A549 (cell line): ENCODE measurements at regions not wholly inside any gene's neighbourhood (a gene's known extent, or its start where the extent isn't known, plus 50 kb on each side); places are given as distances from the start of the nearest gene placed in this dataset.

Source experiments
- ATAC-seq, 2 experiments: fragments of 200-7000 bp in 1 of 2; fragments of >200 bp in 1 of 2; cut with Nextera tagmentation in 1 of 2; cut with Tn5 transposase in 1 of 2; 3 replicates each; pipeline versions ENCODE4 v1.8.0 to v1.9.1; 2018 to 2020; ENCODE audit warnings: mild to moderate bottlenecking in 1 of 2, moderate library complexity in 1 of 2
- CTCF ChIA-PET: fragments of 300-600 bp; sonication (Branson Sonifier 250); formaldehyde crosslinking; extraction: SDS; loops from one replicate; lab custom pipeline; 2021; ENCODE audit warnings: antibody characterized with exemption, inconsistent platforms; lab: Yijun Ruan, JAX
- POLR2A ChIA-PET: fragments of 350-600 bp; formaldehyde crosslinking; extraction: SDS; loops from one replicate; lab custom pipeline; 2021; ENCODE audit warnings: antibody characterized with exemption, inconsistent platforms; lab: Yijun Ruan, JAX
- DNase-seq, 2 experiments: peaks; one replicate each; pipeline versions ENCODE4 v3.0.0 to v3.0.0-alpha.2; 2011 to 2016; ENCODE audit warnings: low read depth in 1 of 2, low spot score in 1 of 2
- FAIRE-seq: peaks from 2 replicates; lab custom pipeline; 2011; peaks lifted over from hg19 to GRCh38; lab: Jason Lieb, UNC
- H3K27ac ChIP-seq, 2 experiments: fragments of >200 bp; sonication (Bioruptor Twin); formaldehyde crosslinking; 3 replicates each; pipeline ENCODE4 v1.5.1; 2016 to 2017
- H3K4me1 ChIP-seq: fragments of >200 bp; sonication (Bioruptor Twin); formaldehyde crosslinking; 3 replicates; pipeline ENCODE4 v1.6.1; 2016
- H3K4me2 ChIP-seq: fragments of >200 bp; sonication (Bioruptor Twin); formaldehyde crosslinking; 3 replicates; pipeline ENCODE4 v1.6.1; 2016
- H3K4me3 ChIP-seq: fragments of >200 bp; sonication (Bioruptor Twin); formaldehyde crosslinking; 3 replicates; pipeline ENCODE4 v1.5.1; 2016
- H3K9me3 ChIP-seq: fragments of >200 bp; sonication (Bioruptor Twin); formaldehyde crosslinking; 3 replicates; pipeline ENCODE4 v1.6.1; 2016
- ATOH8 ChIP-seq: fragments of 250-450 bp; sonication (Bioruptor Pico); IDR thresholded peaks from 2 replicates; pipeline ENCODE4 v1.5.0; 2020; ENCODE audit warnings: low read depth, mild to moderate bottlenecking, moderate library complexity
- CBX8 ChIP-seq: fragments of 200-600 bp; sonication (generic); IDR thresholded peaks from 2 replicates; pipeline ENCODE4 v1.6.1; 2016
- CHD4 ChIP-seq: fragments of 200-600 bp; sonication (generic); IDR thresholded peaks from 2 replicates; pipeline ENCODE4 v1.6.1; 2016; ENCODE audit warnings: antibody characterized with exemption, mild to moderate bottlenecking, borderline replicate concordance
- CTCF ChIP-seq: fragments of >200 bp; sonication (Bioruptor Twin); formaldehyde crosslinking; IDR thresholded peaks from 3 replicates; pipeline ENCODE4 v1.5.1; 2016
- E2F6 ChIP-seq: IDR thresholded peaks from 2 replicates; pipeline ENCODE4 v1.6.1; 2012; ENCODE audit warnings: low read depth, borderline replicate concordance
- GATA3 ChIP-seq: IDR thresholded peaks from 2 replicates; pipeline ENCODE4 v1.6.1; 2012; ENCODE audit warnings: borderline replicate concordance
- HEYL ChIP-seq: fragments of 250-450 bp; sonication (Bioruptor Pico); IDR thresholded peaks from 2 replicates; pipeline ENCODE4 v1.8.0; 2021; ENCODE audit warnings: mild to moderate bottlenecking, moderate library complexity
- HOXB5 ChIP-seq: fragments of 250-450 bp; sonication (Bioruptor Pico); IDR thresholded peaks from 2 replicates; pipeline ENCODE4 v1.5.0; 2020; ENCODE audit warnings: mild to moderate bottlenecking, moderate library complexity
- JUN ChIP-seq, 2 experiments: fragments of >200 bp; sonication (Bioruptor Twin); formaldehyde crosslinking; IDR thresholded peaks; 2 replicates in 1 of 2; 3 replicates in 1 of 2; pipeline ENCODE4 v1.6.1; 2016 to 2017
- MAZ ChIP-seq: fragments of 150-350 bp; IDR thresholded peaks from 2 replicates; pipeline ENCODE4 v1.6.1; 2014; ENCODE audit warnings: antibody characterized with exemption, low read depth, low read length, borderline replicate concordance
- PHF8 ChIP-seq: fragments of 200-600 bp; sonication (generic); IDR thresholded peaks from 2 replicates; pipeline ENCODE4 v1.6.1; 2016; ENCODE audit warnings: low read depth, mild to moderate bottlenecking, antibody characterized with exemption, moderate library complexity, borderline replicate concordance
- POLR2A ChIP-seq: IDR thresholded peaks from 2 replicates; pipeline ENCODE4 v1.6.1; 2012; ENCODE audit warnings: mild to moderate bottlenecking, low read length
- POLR2AphosphoS2 ChIP-seq: conservative IDR thresholded peaks from 2 replicates; pipeline ENCODE4 v1.6.1; 2012; ENCODE audit warnings: low read length, improper control_type of control experiment, inconsistent platforms
- RCOR1 ChIP-seq: fragments of 150-350 bp; IDR thresholded peaks from 2 replicates; pipeline ENCODE4 v1.6.1; 2014; ENCODE audit warnings: antibody characterized with exemption, low read length, low read depth
- REST ChIP-seq: fragments of 200-600 bp; sonication (generic); IDR thresholded peaks from 2 replicates; pipeline ENCODE4 v1.6.1; 2016; ENCODE audit warnings: antibody characterized with exemption, mild to moderate bottlenecking, moderate library complexity
- RNF2 ChIP-seq: fragments of 200-600 bp; sonication (generic); IDR thresholded peaks from 2 replicates; pipeline ENCODE4 v1.6.1; 2016; ENCODE audit warnings: low read depth, mild to moderate bottlenecking, antibody characterized with exemption, moderate library complexity, borderline replicate concordance
- SREBF2 ChIP-seq: fragments of 450-650 bp; IDR thresholded peaks from 2 replicates; pipeline ENCODE4 v1.6.1; 2014; ENCODE audit warnings: mild to moderate bottlenecking, moderate library complexity
- WGBS: methylation state at CpG from one replicate; pipeline ENCODE4 v1.1.6; 2017; ENCODE audit errors: missing lambda C conversion rate; 5-methylcytosine and 5-hydroxymethylcytosine counted together

- TF ChIP-seq CBX8 (no peak), RCOR1 (no peak), HEYL (no peak), JUN (IDR thresholded peaks at IDR 0.05) (no peak), REST (no peak)
Observed at GRCh38 chr5:53350368-53350767, 130.1 kb upstream of the FST start (continued).

- DNase-seq (peak in 1 of 2 experiments; percentile 35), FAIRE-seq (no peak), ATAC-seq (peak; percentile 39 to 50; a peak in 2 of 6 replicates)
- ChIA-PET POLR2A (no interaction called here), CTCF (interaction anchor here (1.3 kb wide), 1 partner anchor 13 kb away, joined by 3 read pairs; no protein-coding TSS in a partner anchor)
- WGBS, result 76% methylated on average over 4 of the region's 4 CpGs
- Histone ChIP-seq H3K4me1 (peaks cover 32% of the 10 kb centered on the region), H3K27ac (0 out of 6 replicates have a peak overlapping the region, but pooled peaks of 1 of the 2 experiments have one; percentile 11), H3K4me3 (no peak overlapping the region), H3K4me2 (peak overlapping the region; percentile 8; the same call in 1 of the 3 replicates), H3K9me3 (0 out of 3 replicates have a peak, but pooled peaks cover 3% of the 10 kb centered on the region)
- TF ChIP-seq E2F6, result no peak
- TF ChIP-seq MAZ, result no peak
- no peak for TF ChIP-seq CBX8
- TF ChIP-seq POLR2A, result no peak
- no peak for TF ChIP-seq HOXB5 (CRISPR knock-in tag)
- no peak for TF ChIP-seq CTCF
- TF ChIP-seq SREBF2, result no peak
- no peak for TF ChIP-seq RNF2
- TF ChIP-seq GATA3, result no peak
- TF ChIP-seq ATOH8, result no peak
- no peak for TF ChIP-seq CHD4
- TF ChIP-seq PHF8, result no peak
- no peak for TF ChIP-seq POLR2AphosphoS2
Observed at GRCh38 chr5:53350991-53351770, 129.2 kb upstream of the FST start.
